IPS-20b (cell line): ENCODE measurements at regions not wholly inside any gene's neighbourhood (a gene's known extent, or its start where the extent isn't known, plus 50 kb on each side); places are given as distances from the start of the nearest gene placed in this dataset.

ENCODE experiments used
- H3K27ac ChIP-seq: one replicate; pipeline ENCODE4 v1.5.1; 2013; ENCODE audit warnings: low read length
- H3K27me3 ChIP-seq: 2 replicates; pipeline ENCODE4 v1.6.1; 2013; ENCODE audit warnings: mild to moderate bottlenecking, low read length, inconsistent platforms; ENCODE audit not compliant: insufficient read depth
- H3K36me3 ChIP-seq: 2 replicates; pipeline ENCODE4 v1.6.1; 2013; ENCODE audit warnings: low read depth, mild to moderate bottlenecking, inconsistent platforms, low read length, moderate library complexity; ENCODE audit not compliant: insufficient read depth
- H3K4me1 ChIP-seq: 2 replicates; pipeline ENCODE4 v1.6.1; 2013; ENCODE audit warnings: mild to moderate bottlenecking, control low read depth, inconsistent platforms, low read length, moderate library complexity; ENCODE audit not compliant: insufficient read depth
- H3K4me3 ChIP-seq: 2 replicates; pipeline ENCODE4 v1.5.1; 2013; ENCODE audit warnings: mild to moderate bottlenecking, low read length, inconsistent platforms
- H3K9ac ChIP-seq: 2 replicates; pipeline ENCODE4 v1.6.1; 2013; ENCODE audit warnings: low read depth, mild to moderate bottlenecking, inconsistent platforms, low read length, moderate library complexity
- H3K9me3 ChIP-seq: 2 replicates; pipeline ENCODE4 v1.6.1; 2013; ENCODE audit warnings: mild to moderate bottlenecking, low read depth, low read length, inconsistent platforms; ENCODE audit not compliant: insufficient read depth

- Histone ChIP-seq H3K4me3 (no peak overlapping the region), H3K27me3 (no peaks in the 10 kb centered on the region), H3K27ac (no peak overlapping the region), H3K4me1 (no peaks in the 10 kb centered on the region), H3K36me3 (no peaks in the 10 kb centered on the region), H3K9me3 (no peaks in the 10 kb centered on the region), H3K9ac (no peak overlapping the region)
These were observed 837.3 kb downstream of the PCDH7 start for GRCh38 chr4:31557437-31557836.

DNA sequence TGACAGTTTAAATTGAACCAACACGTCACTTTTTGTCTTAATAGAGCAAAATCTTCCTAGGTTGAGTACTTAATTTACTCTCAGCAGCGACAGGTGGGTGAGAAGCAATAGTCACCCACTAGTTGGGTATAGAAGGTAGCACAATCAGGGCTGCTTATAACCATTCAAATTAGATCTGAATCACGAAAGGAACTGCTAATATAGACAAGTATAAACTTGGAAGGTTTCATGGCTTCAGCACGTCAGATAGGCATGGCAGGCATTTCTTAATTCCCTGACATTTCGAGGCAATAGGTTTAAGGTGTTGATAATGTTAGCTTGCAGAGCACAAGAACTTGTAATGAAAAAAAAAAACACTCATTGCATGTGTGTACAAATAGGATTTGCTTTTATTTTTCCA is 853.4 kb downstream of the PCDH7 start:
- Histone ChIP-seq H3K4me3 (no peak overlapping the region), H3K27ac (no peak overlapping the region), H3K4me1 (no peaks in the 10 kb centered on the region), H3K9ac (no peak overlapping the region), H3K9me3 (no peaks in the 10 kb centered on the region), H3K36me3 (no peaks in the 10 kb centered on the region), H3K27me3 (no peaks in the 10 kb centered on the region)

GRCh38 chr4:31575504-31575903 is 855.3 kb downstream of the PCDH7 start:
- Histone ChIP-seq H3K36me3 (no peaks in the 10 kb centered on the region), H3K9ac (no peak overlapping the region), H3K4me1 (no peaks in the 10 kb centered on the region), H3K27ac (no peak overlapping the region), H3K4me3 (no peak overlapping the region), H3K27me3 (no peaks in the 10 kb centered on the region), H3K9me3 (no peaks in the 10 kb centered on the region)

DNA sequence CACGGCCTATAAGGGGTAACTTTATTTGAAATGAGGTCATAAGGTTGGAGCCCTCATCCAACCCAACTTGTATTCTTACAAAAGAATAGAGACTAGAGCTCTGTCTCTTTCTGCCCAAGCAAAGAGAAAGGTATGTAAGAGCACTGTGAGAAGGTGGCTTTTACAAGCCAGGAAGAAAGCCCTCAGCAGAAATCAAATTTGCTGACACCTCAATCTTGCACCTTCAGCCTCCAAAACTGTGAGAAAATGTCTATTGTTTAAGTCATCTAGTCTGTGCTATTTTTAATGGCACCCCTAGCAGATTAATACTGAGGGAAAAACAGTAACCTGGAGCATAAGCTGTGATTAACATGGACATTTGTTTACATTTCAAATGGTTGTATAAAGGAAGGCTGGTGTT is 860.7 kb downstream of the PCDH7 start:
- H3K4me1 ChIP-seq: no peaks in the 10 kb centered on the region

DNA sequence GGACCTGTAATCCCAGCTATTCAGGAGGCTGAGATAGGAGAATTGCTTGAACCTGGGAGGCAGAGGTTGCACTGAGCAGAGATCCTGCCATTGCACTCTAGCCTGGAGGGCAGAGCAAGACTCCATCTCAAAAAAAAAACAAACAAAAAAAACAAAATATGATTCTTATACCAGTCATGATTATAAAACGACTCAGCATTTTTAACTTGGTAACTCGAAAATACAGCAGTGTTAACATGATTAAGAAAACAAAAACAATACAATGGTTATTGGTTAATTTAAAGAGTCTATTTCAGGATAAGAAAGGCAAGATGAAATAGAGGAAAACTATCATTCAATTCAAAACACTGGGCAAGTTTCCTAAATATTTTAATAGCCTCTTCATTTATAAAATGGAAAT is 865.3 kb downstream of the PCDH7 start:
- no peaks in the 10 kb centered on the region for H3K9me3 ChIP-seq
- H3K4me3 ChIP-seq: no peak overlapping the region
- no peak overlapping the region for H3K9ac ChIP-seq
- no peaks in the 10 kb centered on the region for H3K27me3 ChIP-seq
- H3K36me3 ChIP-seq: no peaks in the 10 kb centered on the region
- no peak overlapping the region for H3K27ac ChIP-seq
- no peaks in the 10 kb centered on the region for H3K4me1 ChIP-seq

More for the DNA sequence above, 860.7 kb downstream of the PCDH7 start:
- Histone ChIP-seq H3K36me3 (no peaks in the 10 kb centered on the region), H3K27me3 (no peaks in the 10 kb centered on the region), H3K4me3 (no peak overlapping the region), H3K9me3 (no peaks in the 10 kb centered on the region), H3K27ac (no peak overlapping the region), H3K9ac (no peak overlapping the region)

- no peak overlapping the region for H3K9ac ChIP-seq
- H3K27ac ChIP-seq: no peak overlapping the region
- no peaks in the 10 kb centered on the region for H3K4me1 ChIP-seq
- H3K4me3 ChIP-seq: no peak overlapping the region
- no peaks in the 10 kb centered on the region for H3K27me3 ChIP-seq
- H3K36me3 ChIP-seq: no peaks in the 10 kb centered on the region
- no peaks in the 10 kb centered on the region for H3K9me3 ChIP-seq
These were observed 872.1 kb downstream of the PCDH7 start for GRCh38 chr4:31592293-31592692.

DNA sequence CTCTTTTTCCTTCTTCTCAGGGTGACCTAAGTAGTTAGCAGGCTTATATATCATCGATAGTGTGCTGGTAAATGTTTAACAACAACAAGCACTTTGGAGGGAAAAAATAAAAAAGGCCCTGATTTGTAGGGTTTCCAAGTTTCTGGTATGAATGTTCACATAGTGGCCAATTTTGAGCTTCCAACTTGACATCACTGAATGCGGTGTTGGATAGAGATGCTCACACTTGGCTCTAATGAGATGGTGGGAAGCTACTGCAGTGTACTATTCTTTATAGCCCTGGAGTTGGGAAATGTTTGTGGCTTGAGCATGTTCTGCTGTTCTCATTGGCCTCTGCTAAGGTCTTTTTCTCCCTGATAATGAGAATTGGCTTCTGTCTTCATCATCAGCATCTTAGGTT is 875.3 kb downstream of the PCDH7 start:
- Histone ChIP-seq H3K4me3 (no peak overlapping the region), H3K27ac (no peak overlapping the region), H3K36me3 (no peaks in the 10 kb centered on the region), H3K9me3 (no peaks in the 10 kb centered on the region), H3K4me1 (0 out of 2 replicates have a peak, but pooled peaks cover 2% of the 10 kb centered on the region), H3K9ac (no peak overlapping the region), H3K27me3 (no peaks in the 10 kb centered on the region)

GRCh38 chr4:31598639-31599038 is 878.5 kb downstream of the PCDH7 start:
- H3K27ac ChIP-seq: no peak overlapping the region
- H3K4me3 ChIP-seq: no peak overlapping the region
- H3K9me3 ChIP-seq: no peaks in the 10 kb centered on the region

DNA sequence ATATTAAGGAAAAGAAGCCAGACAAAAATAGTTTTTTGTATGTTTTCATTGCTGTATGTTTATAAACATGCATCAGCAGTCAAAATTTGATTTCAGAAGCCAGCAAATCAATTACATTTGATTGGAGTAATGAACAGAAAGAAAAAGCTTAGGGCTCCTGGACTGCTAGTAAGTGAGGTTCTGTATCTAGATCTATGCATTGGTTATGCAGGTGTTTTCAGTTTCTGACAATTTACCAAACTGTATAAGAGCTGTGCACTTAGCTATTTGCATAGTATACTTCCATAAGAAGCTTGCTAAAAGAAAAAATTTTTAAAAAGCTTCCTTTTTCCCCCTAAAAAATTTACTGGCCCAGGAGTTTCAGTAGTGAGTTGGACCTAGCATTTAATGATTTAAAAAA is 881.6 kb downstream of the PCDH7 start:
- H3K27ac ChIP-seq: no peak overlapping the region
- no peaks in the 10 kb centered on the region for H3K27me3 ChIP-seq
- H3K4me3 ChIP-seq: no peak overlapping the region
- no peak overlapping the region for H3K9ac ChIP-seq
- 0 out of 2 replicates have a peak, but pooled peaks cover 2% of the 10 kb centered on the region for H3K4me1 ChIP-seq
- H3K36me3 ChIP-seq: no peaks in the 10 kb centered on the region
- no peaks in the 10 kb centered on the region for H3K9me3 ChIP-seq

More at GRCh38 chr4:31598639-31599038, 878.5 kb downstream of the PCDH7 start:
- 0 out of 2 replicates have a peak, but pooled peaks cover 2% of the 10 kb centered on the region for H3K4me1 ChIP-seq
- H3K27me3 ChIP-seq: no peaks in the 10 kb centered on the region
- no peaks in the 10 kb centered on the region for H3K36me3 ChIP-seq
- H3K9ac ChIP-seq: no peak overlapping the region

DNA sequence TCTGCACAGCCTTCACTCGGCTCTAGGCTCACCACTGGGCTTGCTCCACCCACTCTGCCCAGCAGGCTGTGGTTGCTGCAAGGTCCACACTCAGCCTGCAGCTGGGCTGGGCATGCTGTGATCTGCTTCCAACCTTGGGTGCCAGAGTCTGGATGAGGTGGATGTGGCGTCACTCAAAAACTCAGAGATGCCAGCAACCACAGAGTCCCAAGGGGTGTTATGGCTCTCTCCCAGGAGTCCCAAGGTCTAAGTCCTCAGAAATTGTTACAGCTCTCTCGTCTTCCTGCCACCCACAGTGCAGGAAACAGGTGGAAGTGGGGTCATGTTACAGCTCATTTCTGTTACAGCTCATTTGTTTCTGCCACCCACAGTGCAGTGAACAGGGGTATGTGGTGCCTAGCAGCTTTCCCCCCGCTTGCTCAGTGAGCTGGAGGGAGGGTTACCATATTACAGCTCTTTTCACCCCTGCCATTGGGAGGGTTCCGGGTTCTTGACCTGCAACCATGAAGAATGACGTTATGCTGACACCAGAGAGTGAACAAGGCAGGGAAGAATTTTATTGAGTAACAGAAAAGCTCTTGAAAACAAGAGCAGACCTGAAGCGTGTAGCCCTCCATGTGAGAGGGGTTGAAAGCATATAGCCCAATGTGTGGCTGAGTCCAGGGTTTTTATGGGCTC is 893.9 kb downstream of the PCDH7 start:
- Histone ChIP-seq H3K4me1 (no peaks in the 10 kb centered on the region), H3K4me3 (no peak overlapping the region), H3K36me3 (no peaks in the 10 kb centered on the region), H3K9me3 (no peaks in the 10 kb centered on the region), H3K27ac (no peak overlapping the region), H3K9ac (no peak overlapping the region), H3K27me3 (no peaks in the 10 kb centered on the region)

GRCh38 chr4:31617667-31618066 is 897.5 kb downstream of the PCDH7 start:
- H3K36me3 ChIP-seq: no peaks in the 10 kb centered on the region
- H3K9ac ChIP-seq: no peak overlapping the region
- H3K27ac ChIP-seq: no peak overlapping the region
- H3K9me3 ChIP-seq: no peaks in the 10 kb centered on the region
- H3K4me1 ChIP-seq: no peaks in the 10 kb centered on the region
- no peak overlapping the region for H3K4me3 ChIP-seq
- no peaks in the 10 kb centered on the region for H3K27me3 ChIP-seq

GRCh38 chr4:31620476-31620875 is 900.3 kb downstream of the PCDH7 start:
- H3K27me3 ChIP-seq: no peaks in the 10 kb centered on the region
- H3K9me3 ChIP-seq: no peaks in the 10 kb centered on the region
- H3K27ac ChIP-seq: no peak overlapping the region
- no peak overlapping the region for H3K4me3 ChIP-seq
- H3K36me3 ChIP-seq: no peaks in the 10 kb centered on the region
- no peak overlapping the region for H3K9ac ChIP-seq
- H3K4me1 ChIP-seq: no peaks in the 10 kb centered on the region
